ENCODE measurements at regions not wholly inside any gene's neighbourhood (a gene's known extent, or its start where the extent isn't known, plus 50 kb on each side); places are given as distances from the start of the nearest gene placed in this dataset.

DNA sequence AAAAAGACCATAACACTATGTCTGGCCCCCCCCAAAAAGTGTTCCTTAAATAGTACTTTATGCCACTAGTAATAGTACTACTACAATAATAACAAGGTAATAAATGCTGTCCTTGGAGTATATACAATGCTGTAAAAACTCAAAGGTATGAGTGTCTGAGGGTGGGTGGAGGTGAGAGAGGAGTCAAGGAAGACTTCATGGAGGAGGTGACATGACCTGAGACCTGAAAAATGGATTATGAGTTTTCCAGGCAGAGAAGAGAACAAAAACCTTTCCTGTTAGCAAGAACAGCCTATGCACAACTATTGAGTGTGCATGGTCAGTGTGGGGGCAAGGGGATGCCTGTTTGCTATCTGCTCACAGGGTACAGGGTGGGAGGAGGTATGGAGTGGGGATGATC is 290.2 kb upstream of the USP24 start:
- intact Hi-C loops (cut with DNase I; ENCODE audit: low total_unique reads) = no loop called here
- no peak for TF ChIP-seq POLR2A (IDR thresholded peaks at IDR 0.05)
- no peak for TF ChIP-seq CTCF (IDR thresholded peaks at IDR 0.05)
- no peak for DNase-seq (ENCODE audit: low spot score in 2 of 2)
- H3K4me3 ChIP-seq (ENCODE audit: low read depth, poor library complexity, severe bottlenecking) = no peak overlapping the region

GRCh38 chr1:55504306-55504731 is 289.2 kb upstream of the USP24 start:
- intact Hi-C loops (cut with DNase I; ENCODE audit: low total_unique reads) = no loop called here
- TF ChIP-seq POLR2A (IDR thresholded peaks at IDR 0.05) = no peak
- no peak for TF ChIP-seq CTCF (IDR thresholded peaks at IDR 0.05)
- no peak for DNase-seq (ENCODE audit: low spot score in 2 of 2)
- H3K4me3 ChIP-seq (ENCODE audit: low read depth, poor library complexity, severe bottlenecking) = no peak overlapping the region
- 38 to 47% methylated on average over 4 of the region's 4 CpGs for WGBS, 2 donors

- H3K4me3 ChIP-seq (ENCODE audit: low read depth, poor library complexity, severe bottlenecking) = no peak overlapping the region
- WGBS, 2 donors = 50 to 56% methylated on average over 2 of the region's 2 CpGs
- intact Hi-C loops (cut with DNase I; ENCODE audit: low total_unique reads) = no loop called here
- TF ChIP-seq CTCF (IDR thresholded peaks at IDR 0.05) = no peak
- no peak for TF ChIP-seq POLR2A (IDR thresholded peaks at IDR 0.05)
- no peak for DNase-seq (ENCODE audit: low spot score in 2 of 2)
Measured at GRCh38 chr1:55503663-55504305, 288.6 kb upstream of the USP24 start.

DNA sequence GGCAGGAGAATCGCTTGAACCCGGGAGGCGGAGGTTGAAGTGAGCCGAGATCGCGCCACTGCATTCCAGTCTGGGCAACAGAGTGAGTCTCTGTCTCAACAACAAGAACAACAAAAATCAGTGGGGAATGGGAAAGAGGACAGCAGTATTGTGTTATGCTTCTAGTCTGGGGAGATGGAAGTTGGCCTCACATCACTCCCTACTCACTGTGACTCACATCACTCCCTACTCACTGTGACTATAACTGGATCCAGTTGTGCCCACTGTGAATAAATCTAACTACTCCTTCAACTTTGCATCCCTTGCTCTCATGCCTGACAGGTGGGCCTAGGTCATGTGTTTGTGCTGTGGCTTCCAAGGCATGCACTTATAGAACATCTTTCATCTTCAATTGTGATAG is 285.4 kb upstream of the USP24 start:
- no peak for TF ChIP-seq POLR2A (IDR thresholded peaks at IDR 0.05)
- TF ChIP-seq CTCF (IDR thresholded peaks at IDR 0.05) = no peak
- intact Hi-C loops (cut with DNase I; ENCODE audit: low total_unique reads) = no loop called here
- DNase-seq (ENCODE audit: low spot score in 2 of 2) = no peak
- WGBS, 2 donors = 94 to 98% methylated on average over 6 of the region's 6 CpGs
- H3K4me3 ChIP-seq (ENCODE audit: low read depth, poor library complexity, severe bottlenecking) = no peak overlapping the region

DNA sequence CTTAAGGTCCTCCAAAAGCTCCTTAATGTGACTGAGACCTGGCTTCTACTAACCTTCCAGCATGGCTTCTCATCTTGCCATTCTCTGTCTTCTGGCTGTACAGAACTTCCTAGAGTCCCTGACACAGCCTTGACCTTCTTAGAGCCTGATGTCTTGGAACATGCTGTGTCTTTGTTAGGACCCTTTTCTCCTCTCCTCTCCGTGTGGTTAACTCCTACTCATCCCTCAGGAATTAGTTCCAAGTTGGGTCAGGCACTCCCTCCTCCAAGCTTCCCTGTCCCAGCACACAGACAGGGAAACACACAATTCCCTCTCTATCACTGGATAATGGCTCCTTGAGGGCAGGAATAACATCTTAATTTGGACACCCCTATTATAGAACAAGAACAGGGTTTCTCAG is 275.4 kb upstream of the USP24 start:
- no peak overlapping the region for H3K4me3 ChIP-seq (ENCODE audit: low read depth, poor library complexity, severe bottlenecking)
- DNase-seq (ENCODE audit: low spot score in 2 of 2) = no peak
- intact Hi-C loops (cut with DNase I; ENCODE audit: low total_unique reads) = no loop called here
- WGBS, 2 donors = 50 to 61% methylated on average over 1 of the region's 1 CpG
- TF ChIP-seq POLR2A (IDR thresholded peaks at IDR 0.05) (no peak), CTCF (IDR thresholded peaks at IDR 0.05) (no peak)

- intact Hi-C loops (cut with DNase I; ENCODE audit: low total_unique reads) = no loop called here
- WGBS, 2 donors = 96 to 100% methylated on average over 1 of the region's 1 CpG
- no peak for TF ChIP-seq CTCF (IDR thresholded peaks at IDR 0.05)
- no peak for TF ChIP-seq POLR2A (IDR thresholded peaks at IDR 0.05)
- no peak for DNase-seq (ENCODE audit: low spot score in 2 of 2)
- H3K4me3 ChIP-seq (ENCODE audit: low read depth, poor library complexity, severe bottlenecking) = no peak overlapping the region
Measured at GRCh38 chr1:55484173-55484572, 269.0 kb upstream of the USP24 start.

All from lower leg skin (tissue), 4 donors.